ENCODE measurements at regions not wholly inside any gene's neighbourhood (a gene's known extent, or its start where the extent isn't known, plus 50 kb on each side); places are given as distances from the start of the nearest gene placed in this dataset.
"Not testable (repeated sequence)": the region's sequence is repeated elsewhere in the genome, so short reads cannot be mapped to it uniquely, and the experiment has no call there.

GRCh38 chr4:24209906-24210305 is 320.1 kb upstream of the PPARGC1A start:
- H3K4me1 ChIP-seq (ENCODE audit: insufficient read depth, low read length, poor library complexity, severe bottlenecking) = no peaks in the 10 kb centered on the region
- ChIA-PET CTCF (ENCODE audit: unreplicated experiment) (no interaction called here), POLR2A (no interaction called here)
- intact Hi-C loops (cut with micrococcal nuclease; ENCODE audit: unreplicated experiment) = no loop called here
- no peak overlapping the region for H3K27ac ChIP-seq (ENCODE audit: low read depth, low read length, poor library complexity, severe bottlenecking)
- no peak overlapping the region for H3K4me3 ChIP-seq (ENCODE audit: low read depth, low read length, poor library complexity, severe bottlenecking)
- H3K9me2 ChIP-seq (ENCODE audit: insufficient read depth, low read length) = no peaks in the 10 kb centered on the region
- no peaks in the 10 kb centered on the region for H3K36me3 ChIP-seq (ENCODE audit: insufficient read depth, low read length)
- H3K4me2 ChIP-seq (ENCODE audit: low read length) = no peak overlapping the region
- TF ChIP-seq, protein P1, sequence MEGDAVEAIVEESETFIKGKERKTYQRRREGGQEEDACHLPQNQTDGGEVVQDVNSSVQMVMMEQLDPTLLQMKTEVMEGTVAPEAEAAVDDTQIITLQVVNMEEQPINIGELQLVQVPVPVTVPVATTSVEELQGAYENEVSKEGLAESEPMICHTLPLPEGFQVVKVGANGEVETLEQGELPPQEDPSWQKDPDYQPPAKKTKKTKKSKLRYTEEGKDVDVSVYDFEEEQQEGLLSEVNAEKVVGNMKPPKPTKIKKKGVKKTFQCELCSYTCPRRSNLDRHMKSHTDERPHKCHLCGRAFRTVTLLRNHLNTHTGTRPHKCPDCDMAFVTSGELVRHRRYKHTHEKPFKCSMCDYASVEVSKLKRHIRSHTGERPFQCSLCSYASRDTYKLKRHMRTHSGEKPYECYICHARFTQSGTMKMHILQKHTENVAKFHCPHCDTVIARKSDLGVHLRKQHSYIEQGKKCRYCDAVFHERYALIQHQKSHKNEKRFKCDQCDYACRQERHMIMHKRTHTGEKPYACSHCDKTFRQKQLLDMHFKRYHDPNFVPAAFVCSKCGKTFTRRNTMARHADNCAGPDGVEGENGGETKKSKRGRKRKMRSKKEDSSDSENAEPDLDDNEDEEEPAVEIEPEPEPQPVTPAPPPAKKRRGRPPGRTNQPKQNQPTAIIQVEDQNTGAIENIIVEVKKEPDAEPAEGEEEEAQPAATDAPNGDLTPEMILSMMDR (conservative IDR thresholded peaks at IDR 0.05; ENCODE audit: low read length) = no peak
- no peak for TF ChIP-seq EZH2phosphoT487 (IDR thresholded peaks at IDR 0.05; ENCODE audit: borderline replicate concordance, low read depth, low read length)
- no peaks in the 10 kb centered on the region for H3K79me2 ChIP-seq (ENCODE audit: insufficient read depth, low read depth, low read length)
- no TSS peak for BruUV-seq (replicated peaks)
- DNase-seq (ENCODE audit: low spot score) = no peak
- no peaks in the 10 kb centered on the region for H3K9me3 ChIP-seq (ENCODE audit: low read length)
- no peak overlapping the region for H2AFZ ChIP-seq (ENCODE audit: low read length)
- H4K20me1 ChIP-seq (ENCODE audit: insufficient read depth, low read length) = no peaks in the 10 kb centered on the region

- CTCF ChIA-PET (ENCODE audit: unreplicated experiment) = no interaction called here
- intact Hi-C loops (cut with micrococcal nuclease; ENCODE audit: unreplicated experiment) = no loop called here
- Histone ChIP-seq H3K9me2 (ENCODE audit: insufficient read depth, low read length) (no peaks in the 10 kb centered on the region), H3K79me2 (ENCODE audit: insufficient read depth, low read depth, low read length) (no peaks in the 10 kb centered on the region), H3K9me3 (ENCODE audit: low read length) (no peaks in the 10 kb centered on the region), H3K4me2 (ENCODE audit: low read length) (no peak overlapping the region), H3K4me3 (ENCODE audit: low read depth, low read length, poor library complexity, severe bottlenecking) (no peak overlapping the region), H4K20me1 (ENCODE audit: insufficient read depth, low read length) (no peaks in the 10 kb centered on the region), H3K4me1 (ENCODE audit: insufficient read depth, low read length, poor library complexity, severe bottlenecking) (no peaks in the 10 kb centered on the region), H3K36me3 (ENCODE audit: insufficient read depth, low read length) (no peaks in the 10 kb centered on the region), H2AFZ (ENCODE audit: low read length) (no peak overlapping the region), H3K27ac (ENCODE audit: low read depth, low read length, poor library complexity, severe bottlenecking) (no peak overlapping the region)
- no peak for DNase-seq (ENCODE audit: low spot score)
- POLR2A ChIA-PET = no interaction called here
- TF ChIP-seq, protein P1 (conservative IDR thresholded peaks at IDR 0.05; ENCODE audit: low read length) = no peak
- no peak for TF ChIP-seq EZH2phosphoT487 (IDR thresholded peaks at IDR 0.05; ENCODE audit: borderline replicate concordance, low read depth, low read length)
- BruUV-seq (replicated peaks) = no TSS peak
Observed at GRCh38 chr4:24209131-24209530, 319.3 kb upstream of the PPARGC1A start.

GRCh38 chr4:24208691-24209090 is 318.8 kb upstream of the PPARGC1A start:
- Histone ChIP-seq H3K9me2 (ENCODE audit: insufficient read depth, low read length) (no peaks in the 10 kb centered on the region), H3K4me1 (ENCODE audit: insufficient read depth, low read length, poor library complexity, severe bottlenecking) (no peaks in the 10 kb centered on the region), H3K27ac (ENCODE audit: low read depth, low read length, poor library complexity, severe bottlenecking) (no peak overlapping the region), H3K4me2 (ENCODE audit: low read length) (no peak overlapping the region), H4K20me1 (ENCODE audit: insufficient read depth, low read length) (no peaks in the 10 kb centered on the region), H3K36me3 (ENCODE audit: insufficient read depth, low read length) (no peaks in the 10 kb centered on the region), H3K79me2 (ENCODE audit: insufficient read depth, low read depth, low read length) (no peaks in the 10 kb centered on the region), H2AFZ (ENCODE audit: low read length) (no peak overlapping the region), H3K4me3 (ENCODE audit: low read depth, low read length, poor library complexity, severe bottlenecking) (no peak overlapping the region), H3K9me3 (ENCODE audit: low read length) (no peaks in the 10 kb centered on the region)
- intact Hi-C loops (cut with micrococcal nuclease; ENCODE audit: unreplicated experiment) = no loop called here
- ChIA-PET POLR2A (no interaction called here), CTCF (ENCODE audit: unreplicated experiment) (no interaction called here)
- TF ChIP-seq, protein P1 (conservative IDR thresholded peaks at IDR 0.05; ENCODE audit: low read length) = no peak
- no peak for TF ChIP-seq EZH2phosphoT487 (IDR thresholded peaks at IDR 0.05; ENCODE audit: borderline replicate concordance, low read depth, low read length)
- no peak for DNase-seq (ENCODE audit: low spot score)
- no TSS peak for BruUV-seq (replicated peaks)

GRCh38 chr4:24204708-24205107 is 314.9 kb upstream of the PPARGC1A start:
- BruUV-seq (replicated peaks); H4K20me1 ChIP-seq (ENCODE audit: insufficient read depth, low read length); H3K27ac ChIP-seq (ENCODE audit: low read depth, low read length, poor library complexity, severe bottlenecking); H3K36me3 ChIP-seq (ENCODE audit: insufficient read depth, low read length); H3K4me3 ChIP-seq (ENCODE audit: low read depth, low read length, poor library complexity, severe bottlenecking); H3K4me1 ChIP-seq (ENCODE audit: insufficient read depth, low read length, poor library complexity, severe bottlenecking); CTCF ChIA-PET (ENCODE audit: unreplicated experiment); H3K4me2 ChIP-seq (ENCODE audit: low read length); POLR2A ChIA-PET; DNase-seq (ENCODE audit: low spot score); H3K9me3 ChIP-seq (ENCODE audit: low read length); H3K9me2 ChIP-seq (ENCODE audit: insufficient read depth, low read length); H2AFZ ChIP-seq (ENCODE audit: low read length); H3K79me2 ChIP-seq (ENCODE audit: insufficient read depth, low read depth, low read length); intact Hi-C loops (cut with micrococcal nuclease; ENCODE audit: unreplicated experiment): not testable (repeated sequence)
